SU-DHL-6 (cell line): ENCODE measurements at regions not wholly inside any gene's neighbourhood (a gene's known extent, or its start where the extent isn't known, plus 50 kb on each side); places are given as distances from the start of the nearest gene placed in this dataset.

ENCODE experiments used
- H2AFZ ChIP-seq: fragments of 200-600 bp; sonication (generic); 2 replicates; pipeline ENCODE4 v1.6.1; 2014; ENCODE audit warnings: low read depth, mild to moderate bottlenecking, moderate library complexity, mixed read lengths, antibody characterized with exemption, low read length; ENCODE audit not compliant: severe bottlenecking
- H3F3A ChIP-seq: fragments of 200-600 bp; shearing (Covaris generic); 2 replicates; pipeline ENCODE4 v1.6.0; 2016; ENCODE audit warnings: antibody characterized with exemption, mild to moderate bottlenecking; ENCODE audit not compliant: insufficient read depth
- H3K27ac ChIP-seq: fragments of 200-600 bp; sonication (generic); 2 replicates; pipeline ENCODE4 v1.5.1; 2016; ENCODE audit warnings: low read depth, mild to moderate bottlenecking, low read length, moderate library complexity, mixed read lengths
- H3K27me3 ChIP-seq: fragments of 200-600 bp; sonication (generic), shearing (Covaris generic); 2 replicates; pipeline ENCODE4 v1.6.0; 2014; ENCODE audit warnings: mild to moderate bottlenecking, low read length
- H3K36me3 ChIP-seq: fragments of 200-600 bp; sonication (generic); 2 replicates; pipeline ENCODE4 v1.6.1; 2014; ENCODE audit warnings: mild to moderate bottlenecking, low read length, mixed read lengths
- H3K4me2 ChIP-seq: fragments of 300-600, 200-600 bp; shearing (Covaris generic), sonication (generic); 2 replicates; pipeline ENCODE4 v1.6.0; 2014; ENCODE audit warnings: low read length, low read depth, mild to moderate bottlenecking; ENCODE audit not compliant: poor library complexity, severe bottlenecking
- H3K4me3 ChIP-seq: fragments of 200-600 bp; sonication (generic); 2 replicates; pipeline ENCODE4 v1.5.1; 2014; ENCODE audit warnings: antibody characterized with exemption, low read length, mild to moderate bottlenecking, mixed read lengths; ENCODE audit not compliant: insufficient read depth, poor library complexity, severe bottlenecking
- H3K79me2 ChIP-seq: fragments of 200-600 bp; sonication (generic); 2 replicates; pipeline ENCODE4 v1.6.1; 2014; ENCODE audit warnings: mild to moderate bottlenecking, low read length, moderate library complexity; ENCODE audit not compliant: insufficient read depth
- H3K9ac ChIP-seq: fragments of 200-600 bp; sonication (generic); 2 replicates; pipeline ENCODE4 v1.7.0; 2014; ENCODE audit warnings: mild to moderate bottlenecking, low read length
- H3K9me2 ChIP-seq: fragments of 200-600 bp; sonication (generic); replicated peaks from 2 replicates; pipeline ENCODE4 v1.6.1; 2014; ENCODE audit warnings: low read length; ENCODE audit not compliant: insufficient read depth
- H3K9me3 ChIP-seq: fragments of 200-600 bp; sonication (generic); 2 replicates; pipeline ENCODE4 v1.6.1; 2014; ENCODE audit warnings: low read length, mixed read lengths; ENCODE audit not compliant: insufficient read depth
- H4K20me1 ChIP-seq: fragments of 200-600 bp; sonication (generic); 2 replicates; pipeline ENCODE4 v1.6.1; 2014; ENCODE audit warnings: low read depth, mild to moderate bottlenecking, antibody characterized with exemption, low read length, moderate library complexity, mixed read lengths
- CTCF ChIP-seq: fragments of 200-600 bp; sonication (generic); IDR thresholded peaks from one replicate; pipeline ENCODE4 v1.5.1; 2017; ENCODE audit warnings: antibody characterized with exemption, mild to moderate bottlenecking, low read length, moderate library complexity; ENCODE audit not compliant: insufficient read depth, poor library complexity, severe bottlenecking
- EZH2phosphoT487 ChIP-seq: fragments of 200-600 bp; sonication (generic), shearing (Covaris generic); conservative IDR thresholded peaks from 2 replicates; pipeline ENCODE4 v1.6.1; 2018; ENCODE audit warnings: mild to moderate bottlenecking, antibody characterized with exemption, low read length, moderate library complexity, mixed read lengths

GRCh38 chr14:83706231-83706954 lies 1823.6 kb upstream of the FLRT2 start:
- Histone ChIP-seq H3K4me2 (no peak overlapping the region), H3K27ac (no peak overlapping the region)

GRCh38 chr14:83707056-83707455 lies 1822.9 kb upstream of the FLRT2 start:
- no peak overlapping the region for H3K4me2 ChIP-seq

More at GRCh38 chr14:83706231-83706954, 1823.6 kb upstream of the FLRT2 start:
- Histone ChIP-seq H3K9ac (no peak overlapping the region), H3F3A (no peaks in the 10 kb centered on the region), H4K20me1 (no peaks in the 10 kb centered on the region), H3K9me2 (no peaks in the 10 kb centered on the region), H3K79me2 (no peaks in the 10 kb centered on the region), H3K27me3 (no peaks in the 10 kb centered on the region), H3K4me3 (no peak overlapping the region), H2AFZ (no peak overlapping the region), H3K9me3 (no peaks in the 10 kb centered on the region), H3K36me3 (no peaks in the 10 kb centered on the region)
- TF ChIP-seq EZH2phosphoT487 (no peak), CTCF (no peak)

GRCh38 chr14:83709116-83709515 lies 1820.8 kb upstream of the FLRT2 start:
- H3K27ac ChIP-seq: no peak overlapping the region
- no peak overlapping the region for H2AFZ ChIP-seq
- no peak overlapping the region for H3K9ac ChIP-seq
- no peaks in the 10 kb centered on the region for H3K79me2 ChIP-seq
- no peaks in the 10 kb centered on the region for H3F3A ChIP-seq
- H3K4me3 ChIP-seq: no peak overlapping the region
- H3K9me2 ChIP-seq: no peaks in the 10 kb centered on the region
- no peaks in the 10 kb centered on the region for H4K20me1 ChIP-seq
- TF ChIP-seq CTCF (no peak), EZH2phosphoT487 (no peak)
- H3K27me3 ChIP-seq: no peaks in the 10 kb centered on the region
- H3K36me3 ChIP-seq: no peaks in the 10 kb centered on the region
- no peak overlapping the region for H3K4me2 ChIP-seq
- H3K9me3 ChIP-seq: no peaks in the 10 kb centered on the region

More at GRCh38 chr14:83707056-83707455, 1822.9 kb upstream of the FLRT2 start:
- Histone ChIP-seq H3K36me3 (no peaks in the 10 kb centered on the region), H3F3A (no peaks in the 10 kb centered on the region), H3K27ac (no peak overlapping the region), H2AFZ (no peak overlapping the region), H4K20me1 (no peaks in the 10 kb centered on the region), H3K4me3 (no peak overlapping the region), H3K79me2 (no peaks in the 10 kb centered on the region), H3K27me3 (no peaks in the 10 kb centered on the region), H3K9me2 (no peaks in the 10 kb centered on the region), H3K9me3 (no peaks in the 10 kb centered on the region), H3K9ac (no peak overlapping the region)
- TF ChIP-seq CTCF (no peak), EZH2phosphoT487 (no peak)
